ENCODE measurements at regions not wholly inside any gene's neighbourhood (a gene's known extent, or its start where the extent isn't known, plus 50 kb on each side); places are given as distances from the start of the nearest gene placed in this dataset.

DNA sequence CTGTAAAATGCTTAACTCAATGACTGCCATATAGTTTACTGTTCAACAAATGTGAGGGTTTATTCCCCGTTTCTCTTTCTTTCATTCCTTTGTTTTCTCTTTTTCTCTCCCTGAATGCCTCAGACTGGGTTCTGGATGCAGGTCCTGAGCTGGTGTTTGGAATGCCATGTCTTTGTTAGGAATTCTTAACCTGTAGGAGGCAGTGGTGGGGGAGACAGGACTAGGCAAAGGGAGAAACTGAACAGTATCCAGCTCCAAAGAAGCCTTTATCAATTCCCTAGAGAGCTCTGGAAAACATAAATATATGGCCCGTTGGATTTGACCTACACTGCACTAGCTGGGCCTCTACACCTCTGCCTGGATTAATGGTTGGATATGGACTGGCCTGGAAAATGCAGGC is 621.2 kb upstream of the SLC35B3 start:
- Histone ChIP-seq H3K4me1 (ENCODE audit: control insufficient read depth in 1 of 2, insufficient read depth in 2 of 2, low read length in 2 of 2) (no peaks in the 10 kb centered on the region), H2AFZ (ENCODE audit: low read depth, low read length, poor library complexity, severe bottlenecking) (no peak overlapping the region), H3K27me3 (ENCODE audit: insufficient read depth, low read length) (no peaks in the 10 kb centered on the region), H3K27ac (ENCODE audit: low read depth, low read length) (no peak overlapping the region), H4K20me1 (ENCODE audit: insufficient read depth) (no peaks in the 10 kb centered on the region), H3K36me3 (ENCODE audit: control insufficient read depth in 1 of 2, insufficient read depth in 2 of 2, low read length in 2 of 2) (no peaks in the 10 kb centered on the region), H3K9me3 (ENCODE audit: control insufficient read depth in 1 of 2, insufficient read depth in 1 of 2, low read depth in 1 of 2, low read length in 2 of 2) (no peaks in the 10 kb centered on the region), H3K4me3 (replicated peaks in 1 of 2; ENCODE audit: low read depth in 1 of 2, low read length in 2 of 2) (no peak overlapping the region), H3K79me2 (ENCODE audit: insufficient read depth, low read length) (no peaks in the 10 kb centered on the region), H3K9me2 (ENCODE audit: insufficient read depth) (no peaks in the 10 kb centered on the region), H3K4me2 (ENCODE audit: low read length) (no peak overlapping the region), H3K9ac (ENCODE audit: low read length) (no peak overlapping the region)
- TF ChIP-seq ATF3 (IDR thresholded peaks at IDR 0.05) (no peak), TCF7L2 (IDR thresholded peaks at IDR 0.05; ENCODE audit: borderline replicate concordance, extremely low read depth, insufficient read depth, insufficient read length) (no peak), SRF (IDR thresholded peaks at IDR 0.05; ENCODE audit: low read depth) (no peak), ELF1 (IDR thresholded peaks at IDR 0.05; ENCODE audit: borderline replicate concordance, low read depth) (no peak), ZBTB33 (IDR thresholded peaks at IDR 0.05; ENCODE audit: extremely low read depth, insufficient replicate concordance, low read length) (no peak), ZFX (IDR thresholded peaks at IDR 0.05) (no peak)
- TF ChIP-seq, protein P1, sequence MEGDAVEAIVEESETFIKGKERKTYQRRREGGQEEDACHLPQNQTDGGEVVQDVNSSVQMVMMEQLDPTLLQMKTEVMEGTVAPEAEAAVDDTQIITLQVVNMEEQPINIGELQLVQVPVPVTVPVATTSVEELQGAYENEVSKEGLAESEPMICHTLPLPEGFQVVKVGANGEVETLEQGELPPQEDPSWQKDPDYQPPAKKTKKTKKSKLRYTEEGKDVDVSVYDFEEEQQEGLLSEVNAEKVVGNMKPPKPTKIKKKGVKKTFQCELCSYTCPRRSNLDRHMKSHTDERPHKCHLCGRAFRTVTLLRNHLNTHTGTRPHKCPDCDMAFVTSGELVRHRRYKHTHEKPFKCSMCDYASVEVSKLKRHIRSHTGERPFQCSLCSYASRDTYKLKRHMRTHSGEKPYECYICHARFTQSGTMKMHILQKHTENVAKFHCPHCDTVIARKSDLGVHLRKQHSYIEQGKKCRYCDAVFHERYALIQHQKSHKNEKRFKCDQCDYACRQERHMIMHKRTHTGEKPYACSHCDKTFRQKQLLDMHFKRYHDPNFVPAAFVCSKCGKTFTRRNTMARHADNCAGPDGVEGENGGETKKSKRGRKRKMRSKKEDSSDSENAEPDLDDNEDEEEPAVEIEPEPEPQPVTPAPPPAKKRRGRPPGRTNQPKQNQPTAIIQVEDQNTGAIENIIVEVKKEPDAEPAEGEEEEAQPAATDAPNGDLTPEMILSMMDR (IDR thresholded peaks at IDR 0.05 in 2 of 3, conservative IDR thresholded peaks at IDR 0.05 in 1 of 3; ENCODE audit: borderline replicate concordance in 1 of 3, insufficient read depth in 1 of 3, low read depth in 2 of 3, low read length in 2 of 3) = peak in 2 of 3 experiments; percentile 10 to 27; a peak in 3 of 6 replicates
- BruUV-seq (replicated peaks) = no TSS peak
- ChIA-PET POLR2A (no interaction called here), CTCF (interaction anchor here (1.0 kb wide), 1 partner anchor 10 kb away, joined by 4 read pairs; no protein-coding TSS in a partner anchor), RAD21 (ENCODE audit: low non-redundant PET in 1 of 2, low total read pairs in 2 of 2, uncharacterized antibody in 2 of 2, unreplicated experiment in 2 of 2) (no interaction called here)
- no peak for ATAC-seq
- intact Hi-C loops (cut with micrococcal nuclease) = no loop called here
- no peak for DNase-seq (ENCODE audit: low read depth, low spot score)
